CD14-positive monocyte (primary cell): ENCODE measurements at regions not wholly inside any gene's neighbourhood (a gene's known extent, or its start where the extent isn't known, plus 50 kb on each side); places are given as distances from the start of the nearest gene placed in this dataset.
A peak's percentile ranks its signal among the peaks of the same experiment; 100 is the strongest.

Source experiments
- DNase-seq, 3 donors: peaks; one replicate each; pipeline ENCODE4 v3.0.0-alpha.2; 2011 to 2022
- H2AFZ ChIP-seq: 2 replicates; pipeline ENCODE4 v1.6.0; 2012; ENCODE audit warnings: mild to moderate bottlenecking, low read depth, low read length, inconsistent platforms; ENCODE audit not compliant: insufficient read depth, poor library complexity, severe bottlenecking
- H3K27ac ChIP-seq, 2 donors: 1 replicate in 1 of 2; 2 replicates in 1 of 2; pipeline ENCODE4 v1.5.1; 2012 to 2013; ENCODE audit warnings: low read length in 2 of 2, control low read depth in 1 of 2, inconsistent platforms in 1 of 2, low read depth in 1 of 2, mild to moderate bottlenecking in 1 of 2
- H3K27me3 ChIP-seq, 2 donors: one replicate each; pipeline versions ENCODE4 v1.6.0 to v1.6.1; 2011 to 2013; ENCODE audit warnings: low read length in 2 of 2; ENCODE audit not compliant: control insufficient read depth in 2 of 2, insufficient read depth in 2 of 2
- H3K36me3 ChIP-seq, 2 donors: replicated peaks in 1 of 2; 1 replicate in 1 of 2; 2 replicates in 1 of 2; pipeline versions ENCODE4 v1.5.1 to v1.6.1; 2012 to 2013; ENCODE audit warnings: low read length in 2 of 2, control low read depth in 1 of 2, inconsistent platforms in 1 of 2, mild to moderate bottlenecking in 1 of 2; ENCODE audit not compliant: insufficient read depth in 2 of 2, control insufficient read depth in 1 of 2
- H3K4me1 ChIP-seq, 2 donors: 1 replicate in 1 of 2; 2 replicates in 1 of 2; pipeline versions ENCODE4 v1.5.1 to v1.6.1; 2012 to 2013; ENCODE audit warnings: low read length in 2 of 2, control low read depth in 1 of 2, inconsistent platforms in 1 of 2, mild to moderate bottlenecking in 1 of 2, moderate library complexity in 1 of 2; ENCODE audit not compliant: insufficient read depth in 2 of 2, control insufficient read depth in 1 of 2
- H3K4me2 ChIP-seq: replicated peaks from 2 replicates; pipeline ENCODE3; 2012; ENCODE audit warnings: low read length, moderate library complexity, mild to moderate bottlenecking; ENCODE audit not compliant: poor library complexity, severe bottlenecking; ENCODE audit errors: extremely low read depth
- H3K4me3 ChIP-seq, 3 experiments: fragments of 200-600 bp in 1 of 3; sonication (generic) in 1 of 3; replicated peaks in 1 of 3; 1 replicate in 2 of 3; 2 replicates in 1 of 3; pipeline ENCODE4 v1.5.1; 2011 to 2013; ENCODE audit warnings: low read length in 3 of 3, mild to moderate bottlenecking in 3 of 3, control low read depth in 2 of 3, low read depth in 2 of 3, inconsistent platforms in 1 of 3, moderate library complexity in 1 of 3
- H3K79me2 ChIP-seq: 2 replicates; pipeline ENCODE4 v1.6.0; 2012; ENCODE audit warnings: mild to moderate bottlenecking, control low read depth, inconsistent platforms, low read length, moderate library complexity; ENCODE audit not compliant: insufficient read depth
- H3K9ac ChIP-seq: 2 replicates; pipeline ENCODE4 v1.6.0; 2017; ENCODE audit warnings: low read length, mild to moderate bottlenecking; ENCODE audit not compliant: insufficient read depth, poor library complexity, severe bottlenecking
- H3K9me3 ChIP-seq, 2 donors: replicated peaks in 1 of 2; 1 replicate in 1 of 2; 2 replicates in 1 of 2; pipeline versions ENCODE4 v1.5.1 to v1.6.1; 2012 to 2013; ENCODE audit warnings: low read length in 2 of 2, control low read depth in 1 of 2; ENCODE audit not compliant: control insufficient read depth in 1 of 2, insufficient read depth in 1 of 2
- H4K20me1 ChIP-seq: 2 replicates; pipeline ENCODE4 v1.6.0; 2012; ENCODE audit warnings: mild to moderate bottlenecking, low read length, control low read depth, moderate library complexity; ENCODE audit not compliant: insufficient read depth
- H3K27ac Mint-ChIP-seq, 7 donors: one replicate each; pipeline ENCODE4 v1.8.0; 2020; ENCODE audit warnings: mild to moderate bottlenecking in 7 of 7, mixed read lengths in 7 of 7, moderate library complexity in 6 of 7, inconsistent platforms in 2 of 7
- H3K27me3 Mint-ChIP-seq, 3 donors: one replicate each; pipeline ENCODE4 v1.8.0; 2021 to 2022; ENCODE audit warnings: low read depth in 3 of 3, mild to moderate bottlenecking in 3 of 3, mixed read lengths in 3 of 3, moderate library complexity in 3 of 3, inconsistent platforms in 1 of 3
- H3K36me3 Mint-ChIP-seq, 2 donors: one replicate each; pipeline ENCODE4 v1.8.0; 2020; ENCODE audit warnings: mixed read lengths in 2 of 2, inconsistent platforms in 1 of 2, mild to moderate bottlenecking in 1 of 2
- H3K4me1 Mint-ChIP-seq: one replicate; pipeline ENCODE4 v1.8.0; 2020; ENCODE audit warnings: mild to moderate bottlenecking, mixed read lengths
- H3K4me3 Mint-ChIP-seq, 2 donors: one replicate each; pipeline ENCODE4 v1.8.0; 2020; ENCODE audit warnings: mild to moderate bottlenecking in 2 of 2, mixed read lengths in 2 of 2, moderate library complexity in 1 of 2
- H3K9me3 Mint-ChIP-seq, 7 donors: one replicate each; pipeline ENCODE4 v1.8.0; 2020 to 2022; ENCODE audit warnings: mixed read lengths in 7 of 7, mild to moderate bottlenecking in 6 of 7, moderate library complexity in 6 of 7, inconsistent platforms in 2 of 7
- CTCF ChIP-seq: fragments of 200-600 bp; IDR thresholded peaks from one replicate; pipeline ENCODE4 v1.8.0; 2022; ENCODE audit warnings: antibody characterized with exemption, mild to moderate bottlenecking
- WGBS: methylation state at CpG from one replicate; pipeline ENCODE4 v1.1.5; 2013; ENCODE audit warnings: missing lambda C conversion rate; ENCODE audit not compliant: insufficient coverage; 5-methylcytosine and 5-hydroxymethylcytosine counted together
- intact Hi-C, 2 donors: fragments of 100-400 bp; cut with micrococcal nuclease; formaldehyde crosslinking; loops; one replicate each; pipeline versions ENCODE4 v1.15.0 to v1.15.1; 2023

DNA sequence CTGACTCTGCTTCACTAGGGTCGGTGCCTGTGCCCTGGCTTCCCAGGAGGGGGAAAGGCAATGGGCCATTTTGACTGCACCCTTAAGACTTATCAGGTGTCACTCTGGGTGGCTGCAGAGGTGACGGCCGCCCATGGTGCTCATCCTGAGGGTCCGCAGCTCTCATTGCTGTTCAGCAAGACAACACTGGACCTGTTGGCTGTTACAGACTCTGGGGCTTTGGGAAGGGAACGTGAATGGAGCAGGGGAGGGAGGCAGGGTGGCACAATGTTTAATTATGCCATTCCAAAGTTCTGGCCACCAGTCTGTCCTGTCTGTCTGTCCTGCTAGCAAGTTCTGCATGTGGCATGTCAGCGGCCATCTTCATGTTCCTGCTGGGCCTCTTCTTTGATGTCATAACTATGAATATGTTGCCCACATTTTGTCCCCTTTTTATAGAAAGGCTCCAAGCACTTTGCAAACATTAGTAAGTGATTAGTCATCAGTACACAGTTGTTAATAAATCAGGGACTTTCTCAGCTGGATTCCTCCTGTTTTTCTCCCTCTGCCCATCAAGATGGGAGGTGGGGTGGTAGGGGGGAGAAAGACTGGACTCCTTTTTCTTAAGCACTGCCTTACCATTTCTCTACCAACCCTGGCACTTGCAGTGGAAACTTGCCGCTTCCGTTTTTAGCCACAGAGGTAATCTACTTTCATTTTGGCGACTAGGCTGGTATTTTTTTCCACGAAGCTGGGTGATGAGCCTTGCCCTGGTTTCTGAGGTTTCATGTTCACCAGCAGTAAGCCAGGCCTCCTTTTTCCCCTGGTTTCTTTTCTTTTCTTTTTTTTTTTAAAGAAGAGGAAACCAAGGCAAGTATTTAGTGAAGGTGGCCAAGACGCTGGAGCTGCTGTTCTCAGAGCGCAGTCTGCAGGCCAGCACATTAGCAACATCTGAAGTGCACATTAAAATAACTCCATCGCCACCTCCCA lies 88.6 kb upstream of the TRIM2 start:
- Histone ChIP-seq H4K20me1 (no peaks in the 10 kb centered on the region), H3K4me2 (peak overlapping the region; percentile 75), H3K27me3 (no peaks in the 10 kb centered on the region), H3K9me3 (no peaks in the 10 kb centered on the region), H2AFZ (peak overlapping the region; percentile 84), H3K27ac (peak overlapping the region in 1 of 2 donors; percentile 38), H3K9ac (peak overlapping the region; percentile 54), H3K4me1 (peaks cover 6 to 19% of the 10 kb centered on the region in 2 donors), H3K36me3 (no peaks in the 10 kb centered on the region), H3K4me3 (peak overlapping the region; percentile 32 to 73 (median 70)), H3K79me2 (no peaks in the 10 kb centered on the region)
- Mint-ChIP-seq H3K9me3 (no peaks in the 10 kb centered on the region), H3K27me3 (peaks cover 1 to 2% (median 2%) of the 10 kb centered on the region in 3 donors), H3K27ac (peak overlapping the region in 4 of 7 donors; percentile 18 to 73 (median 42)), H3K4me1 (peaks cover 14% of the 10 kb centered on the region), H3K36me3 (no peaks in the 10 kb centered on the region), H3K4me3 (peak overlapping the region; percentile 79 to 86)
- no peak for TF ChIP-seq CTCF
- WGBS: 42% methylated on average over 10 of the region's 13 CpGs
- DNase-seq: peak; percentile 9 to 59 (median 14)
- intact Hi-C loops: no loop called here

DNA sequence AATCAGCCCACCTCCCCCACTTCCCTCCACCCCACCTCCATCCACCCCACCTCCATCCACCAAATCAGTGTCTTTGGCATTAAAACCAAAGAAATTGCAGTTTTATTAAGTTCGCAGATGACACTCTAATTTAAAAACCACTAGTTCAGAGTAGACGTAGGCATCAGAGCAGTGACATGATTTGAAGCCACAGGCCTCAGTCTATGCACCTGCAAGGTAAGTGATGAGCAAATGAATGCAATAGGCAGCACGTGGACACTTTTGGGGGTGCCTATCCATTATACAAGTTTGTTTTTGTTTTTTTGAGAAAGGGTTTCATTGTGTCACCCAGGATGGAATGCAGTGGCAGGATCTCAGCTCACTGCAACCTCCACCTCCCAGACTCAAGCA lies 88.0 kb upstream of the TRIM2 start:
- no peak for DNase-seq
- no peaks in the 10 kb centered on the region for H3K9me3 Mint-ChIP-seq
- H3K27ac ChIP-seq: no peak overlapping the region
- peaks cover 14% of the 10 kb centered on the region for H3K4me1 Mint-ChIP-seq
- H4K20me1 ChIP-seq: no peaks in the 10 kb centered on the region
- no peaks in the 10 kb centered on the region for H3K9me3 ChIP-seq
- 40% methylated on average over 1 of the region's 3 CpGs for WGBS
- intact Hi-C loops: no loop called here
- H2AFZ ChIP-seq: peak overlapping the region; percentile 84
- H3K36me3 ChIP-seq: no peaks in the 10 kb centered on the region
- H3K27ac Mint-ChIP-seq: no peak overlapping the region
- H3K4me3 Mint-ChIP-seq: peak overlapping the region; percentile 79 to 86
- no peak for TF ChIP-seq CTCF
- H3K4me1 ChIP-seq: peaks cover 6 to 19% of the 10 kb centered on the region in 2 donors
- peak overlapping the region; percentile 75 for H3K4me2 ChIP-seq
- H3K27me3 ChIP-seq: no peaks in the 10 kb centered on the region
- H3K9ac ChIP-seq: peak overlapping the region; percentile 54
- no peaks in the 10 kb centered on the region for H3K79me2 ChIP-seq
- peaks cover 1 to 2% (median 2%) of the 10 kb centered on the region in 3 donors for H3K27me3 Mint-ChIP-seq
- H3K4me3 ChIP-seq: peak overlapping the region; percentile 32 to 73 (median 70)
- H3K36me3 Mint-ChIP-seq: no peaks in the 10 kb centered on the region
